NB4 (cell line): ENCODE measurements at regions not wholly inside any gene's neighbourhood (a gene's known extent, or its start where the extent isn't known, plus 50 kb on each side); places are given as distances from the start of the nearest gene placed in this dataset.

Experiments used
- POLR2A ChIP-seq: IDR thresholded peaks from 2 replicates; pipeline ENCODE4 v1.6.1; 2011; ENCODE audit warnings: mild to moderate bottlenecking; ENCODE audit not compliant: insufficient read length; ENCODE audit errors: extremely low read depth
- TF ChIP-seq, protein P1 (sequence below): IDR thresholded peaks from one replicate; pipeline ENCODE4 v1.5.1; 2012; ENCODE audit warnings: low read depth, low read length
- TF ChIP-seq, protein P2 (sequence below): IDR thresholded peaks from 2 replicates; pipeline ENCODE4 v1.6.1; 2011; ENCODE audit warnings: low read depth, low read length

DNA sequence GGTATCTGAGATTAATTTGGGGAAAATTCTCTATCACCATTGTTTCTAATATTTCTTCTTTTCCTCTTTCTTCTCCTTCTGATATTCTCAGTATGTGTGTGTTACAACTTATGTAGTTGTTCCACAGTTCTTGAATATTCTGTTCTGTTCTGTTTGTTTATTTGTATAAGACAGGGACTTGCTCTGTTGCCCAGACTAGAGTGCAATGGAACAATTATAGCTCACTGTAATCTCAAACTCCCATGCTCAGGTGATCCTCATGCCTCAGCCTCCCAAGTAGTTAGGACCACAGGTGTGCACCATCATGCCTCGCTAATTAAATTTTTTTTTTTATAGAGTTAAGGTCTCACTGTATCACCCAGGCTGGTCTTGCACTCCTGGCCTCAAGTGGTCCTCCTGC, 145.8 kb upstream of the TUT7 start:
- TF ChIP-seq, protein P1, sequence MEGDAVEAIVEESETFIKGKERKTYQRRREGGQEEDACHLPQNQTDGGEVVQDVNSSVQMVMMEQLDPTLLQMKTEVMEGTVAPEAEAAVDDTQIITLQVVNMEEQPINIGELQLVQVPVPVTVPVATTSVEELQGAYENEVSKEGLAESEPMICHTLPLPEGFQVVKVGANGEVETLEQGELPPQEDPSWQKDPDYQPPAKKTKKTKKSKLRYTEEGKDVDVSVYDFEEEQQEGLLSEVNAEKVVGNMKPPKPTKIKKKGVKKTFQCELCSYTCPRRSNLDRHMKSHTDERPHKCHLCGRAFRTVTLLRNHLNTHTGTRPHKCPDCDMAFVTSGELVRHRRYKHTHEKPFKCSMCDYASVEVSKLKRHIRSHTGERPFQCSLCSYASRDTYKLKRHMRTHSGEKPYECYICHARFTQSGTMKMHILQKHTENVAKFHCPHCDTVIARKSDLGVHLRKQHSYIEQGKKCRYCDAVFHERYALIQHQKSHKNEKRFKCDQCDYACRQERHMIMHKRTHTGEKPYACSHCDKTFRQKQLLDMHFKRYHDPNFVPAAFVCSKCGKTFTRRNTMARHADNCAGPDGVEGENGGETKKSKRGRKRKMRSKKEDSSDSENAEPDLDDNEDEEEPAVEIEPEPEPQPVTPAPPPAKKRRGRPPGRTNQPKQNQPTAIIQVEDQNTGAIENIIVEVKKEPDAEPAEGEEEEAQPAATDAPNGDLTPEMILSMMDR = no peak
- TF ChIP-seq POLR2A = no peak
- TF ChIP-seq, protein P2, sequence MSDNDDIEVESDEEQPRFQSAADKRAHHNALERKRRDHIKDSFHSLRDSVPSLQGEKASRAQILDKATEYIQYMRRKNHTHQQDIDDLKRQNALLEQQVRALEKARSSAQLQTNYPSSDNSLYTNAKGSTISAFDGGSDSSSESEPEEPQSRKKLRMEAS = no peak
